H1 (cell line): ENCODE measurements at regions not wholly inside any gene's neighbourhood (a gene's known extent, or its start where the extent isn't known, plus 50 kb on each side); places are given as distances from the start of the nearest gene placed in this dataset.

Experiments
- CTCF ChIA-PET: fragments of 300-600 bp; sonication (Branson Sonifier 250); formaldehyde crosslinking; loops from one replicate; lab custom pipeline; 2021; ENCODE audit not compliant: partially characterized antibody; lab: Charles Lee
- POLR2A ChIA-PET: fragments of 300-600 bp; sonication (Branson Sonifier 250); formaldehyde crosslinking; loops from one replicate; lab custom pipeline; 2021; ENCODE audit warnings: inconsistent platforms; ENCODE audit not compliant: partially characterized antibody; lab: Charles Lee
- DNase-seq, 2 experiments: peaks; one replicate each; pipeline versions ENCODE4 v3.0.0 to v3.0.0-alpha.2; 2010 to 2022; ENCODE audit warnings: low spot score in 2 of 2, low read depth in 1 of 2, mixed read lengths in 1 of 2
- FAIRE-seq: peaks from 2 replicates; lab custom pipeline; 2011; peaks lifted over from hg19 to GRCh38; lab: Jason Lieb, UNC
- H2AFZ ChIP-seq: 2 replicates; pipeline ENCODE4 v1.8.1; 2012; ENCODE audit warnings: low read length, inconsistent platforms
- H2AK5ac ChIP-seq: 2 replicates; pipeline ENCODE4 v1.6.1; 2013; ENCODE audit warnings: low read depth, low read length
- H2BK120ac ChIP-seq: replicated peaks from 2 replicates; pipeline ENCODE3; 2013; ENCODE audit warnings: low read depth, low read length, inconsistent platforms
- H2BK12ac ChIP-seq: 2 replicates; pipeline ENCODE4 v1.6.1; 2013; ENCODE audit warnings: low read depth, low read length
- H2BK15ac ChIP-seq: 2 replicates; pipeline ENCODE4 v1.6.1; 2013; ENCODE audit warnings: low read length
- H2BK20ac ChIP-seq: 2 replicates; pipeline ENCODE4 v1.6.1; 2013; ENCODE audit warnings: low read length
- H2BK5ac ChIP-seq: 2 replicates; pipeline ENCODE4 v1.6.1; 2013; ENCODE audit warnings: low read depth, low read length
- H3K14ac ChIP-seq: 2 replicates; pipeline ENCODE4 v1.6.1; 2013; ENCODE audit warnings: inconsistent platforms; ENCODE audit not compliant: insufficient read length
- H3K18ac ChIP-seq: 2 replicates; pipeline ENCODE4 v1.6.1; 2013; ENCODE audit warnings: low read length; ENCODE audit errors: extremely low read depth
- H3K23ac ChIP-seq: 2 replicates; pipeline ENCODE4 v1.6.1; 2013; ENCODE audit warnings: inconsistent platforms; ENCODE audit not compliant: insufficient read length
- H3K23me2 ChIP-seq: 2 replicates; pipeline ENCODE4 v1.6.1; 2013; ENCODE audit warnings: low read depth, low read length
- H3K27ac ChIP-seq: 2 replicates; pipeline ENCODE4 v1.6.1; 2011; ENCODE audit warnings: low read depth, low read length, inconsistent platforms
- H3K27me3 ChIP-seq, 4 experiments: replicated peaks in 1 of 4; 1 replicate in 1 of 4; 2 replicates in 3 of 4; pipeline versions ENCODE4 v1.6.1 to v1.8.1; 2011 to 2013; ENCODE audit warnings: low read length in 3 of 4, mild to moderate bottlenecking in 3 of 4, inconsistent platforms in 2 of 4, mixed read lengths in 2 of 4, moderate library complexity in 1 of 4; ENCODE audit not compliant: control insufficient read depth in 3 of 4, insufficient read depth in 3 of 4; ENCODE audit errors: extremely low read depth in 1 of 4
- H3K36me3 ChIP-seq, 4 experiments: 2 replicates each; pipeline versions ENCODE4 v1.6.1 to v1.8.1; 2011 to 2013; ENCODE audit warnings: mild to moderate bottlenecking in 4 of 4, low read length in 3 of 4, moderate library complexity in 2 of 4, control low read depth in 1 of 4, inconsistent platforms in 1 of 4; ENCODE audit not compliant: insufficient read depth in 4 of 4, control insufficient read depth in 2 of 4
- H3K4ac ChIP-seq: replicated peaks from 2 replicates; pipeline ENCODE3; 2013; ENCODE audit warnings: low read length, low read depth, mixed read lengths, inconsistent platforms; ENCODE audit not compliant: insufficient read length
- H3K4me1 ChIP-seq, 4 experiments: replicated peaks in 1 of 4; 1 replicate in 1 of 4; 2 replicates in 3 of 4; pipeline versions ENCODE4 v1.6.1 to v1.8.1; 2011 to 2013; ENCODE audit warnings: low read length in 3 of 4, inconsistent platforms in 2 of 4, mixed read lengths in 1 of 4; ENCODE audit not compliant: insufficient read depth in 4 of 4, control insufficient read depth in 3 of 4
- H3K4me2 ChIP-seq, 2 experiments: 2 replicates each; pipeline versions ENCODE4 v1.6.1 to v1.8.1; 2011 to 2013; ENCODE audit warnings: low read depth in 2 of 2, low read length in 2 of 2, control low read depth in 1 of 2, inconsistent platforms in 1 of 2, mild to moderate bottlenecking in 1 of 2; ENCODE audit not compliant: insufficient read depth in 1 of 2
- H3K4me3 ChIP-seq, 4 experiments: fragments of 200-600, 300-600 bp in 1 of 4; sonication (generic), shearing (Covaris generic), sonication (Bioruptor Twin) in 1 of 4; 2 replicates each; pipeline versions ENCODE4 v1.5.1 to v1.8.1; 2011 to 2016; ENCODE audit warnings: low read length in 4 of 4, low read depth in 3 of 4, control low read depth in 2 of 4, inconsistent platforms in 2 of 4, mild to moderate bottlenecking in 2 of 4, mixed read lengths in 1 of 4, moderate library complexity in 1 of 4; ENCODE audit not compliant: insufficient read depth in 2 of 4; ENCODE audit errors: extremely low read depth in 1 of 4
- H3K56ac ChIP-seq: replicated peaks from 2 replicates; pipeline ENCODE3; 2013; ENCODE audit warnings: low read depth, mild to moderate bottlenecking, mixed read lengths, low read length, inconsistent platforms; ENCODE audit not compliant: insufficient read length
- H3K79me1 ChIP-seq: 2 replicates; pipeline ENCODE4 v1.6.1; 2013; ENCODE audit warnings: low read depth, low read length, control low read depth
- H3K79me2 ChIP-seq, 2 experiments: 2 replicates each; pipeline versions ENCODE4 v1.6.1 to v1.8.1; 2012 to 2013; ENCODE audit warnings: low read length in 2 of 2, mild to moderate bottlenecking in 2 of 2, inconsistent platforms in 1 of 2; ENCODE audit not compliant: insufficient read depth in 2 of 2, control insufficient read depth in 1 of 2
- H3K9ac ChIP-seq, 4 experiments: replicated peaks in 1 of 4; 1 replicate in 1 of 4; 2 replicates in 3 of 4; pipeline versions ENCODE4 v1.6.1 to v1.8.1; 2011 to 2013; ENCODE audit warnings: low read depth in 3 of 4, low read length in 3 of 4, control low read depth in 2 of 4, mild to moderate bottlenecking in 2 of 4, moderate library complexity in 2 of 4, inconsistent platforms in 1 of 4; ENCODE audit errors: extremely low read depth in 1 of 4
- H3K9me3 ChIP-seq, 2 experiments: 2 replicates each; pipeline versions ENCODE4 v1.6.1 to v1.8.1; 2012 to 2013; ENCODE audit warnings: mild to moderate bottlenecking in 2 of 2, moderate library complexity in 2 of 2, control low read depth in 1 of 2, inconsistent platforms in 1 of 2, low read depth in 1 of 2, low read length in 1 of 2, mixed read lengths in 1 of 2; ENCODE audit not compliant: insufficient read depth in 2 of 2
- H4K20me1 ChIP-seq, 2 experiments: replicated peaks in 1 of 2; 2 replicates each; pipeline versions ENCODE3 to v1.8.1; 2011 to 2013; ENCODE audit warnings: inconsistent platforms in 2 of 2, low read length in 2 of 2, mild to moderate bottlenecking in 1 of 2; ENCODE audit not compliant: insufficient read depth in 2 of 2, control insufficient read depth in 1 of 2
- H4K5ac ChIP-seq: 2 replicates; pipeline ENCODE4 v1.6.1; 2013; ENCODE audit warnings: low read length, low read depth, mixed read lengths, inconsistent platforms; ENCODE audit not compliant: insufficient read length
- H4K8ac ChIP-seq: 2 replicates; pipeline ENCODE4 v1.8.0; 2013; ENCODE audit warnings: mild to moderate bottlenecking, moderate library complexity, low read length, inconsistent platforms; ENCODE audit not compliant: insufficient read depth; ENCODE audit errors: extremely low read depth
- H4K91ac ChIP-seq: replicated peaks from 2 replicates; pipeline ENCODE3; 2013; ENCODE audit warnings: low read length, mixed read lengths, inconsistent platforms; ENCODE audit not compliant: insufficient read length
- BCL11A ChIP-seq, 2 experiments: IDR thresholded peaks; one replicate each; pipeline ENCODE4 v1.6.1; 2011; ENCODE audit warnings: low read depth in 2 of 2, low read length in 2 of 2, mild to moderate bottlenecking in 2 of 2
- CTBP2 ChIP-seq: IDR thresholded peaks from 2 replicates; pipeline ENCODE4 v1.7.0; 2011; ENCODE audit warnings: borderline replicate concordance, mild to moderate bottlenecking, moderate library complexity, mixed read lengths, low read length; ENCODE audit not compliant: insufficient read depth, insufficient read length
- CTCF ChIP-seq, 3 experiments: IDR thresholded peaks; 1 replicate in 2 of 3; 2 replicates in 1 of 3; pipeline versions ENCODE4 v1.5.1 to v1.6.1; 2011; ENCODE audit warnings: low read length in 3 of 3, mild to moderate bottlenecking in 3 of 3, inconsistent platforms in 2 of 3, low read depth in 1 of 3, moderate library complexity in 1 of 3; ENCODE audit not compliant: insufficient read depth in 1 of 3; ENCODE audit errors: control extremely low read depth in 1 of 3
- E2F6 ChIP-seq: IDR thresholded peaks from 2 replicates; pipeline ENCODE4 v1.6.1; 2012; ENCODE audit warnings: inconsistent platforms
- GABPA ChIP-seq: IDR thresholded peaks from 2 replicates; pipeline ENCODE4 v1.6.1; 2011; ENCODE audit warnings: mild to moderate bottlenecking, low read length, moderate library complexity, borderline replicate concordance; ENCODE audit not compliant: insufficient read depth
- HDAC2 ChIP-seq, 2 experiments: fragments of 300-600 bp in 1 of 2; sonication (generic) in 1 of 2; IDR thresholded peaks; 2 replicates each; pipeline ENCODE4 v1.6.1; 2011 to 2012; ENCODE audit warnings: low read depth in 2 of 2, low read length in 2 of 2, mild to moderate bottlenecking in 2 of 2, moderate library complexity in 2 of 2, borderline replicate concordance in 1 of 2, inconsistent platforms in 1 of 2
- NANOG ChIP-seq: IDR thresholded peaks from 2 replicates; pipeline ENCODE4 v1.6.1; 2011; ENCODE audit warnings: low read length, low read depth, mild to moderate bottlenecking, inconsistent platforms; ENCODE audit not compliant: insufficient read depth, poor library complexity, severe bottlenecking
- SAP30 ChIP-seq: fragments of 300-600 bp; sonication (generic); IDR thresholded peaks from 2 replicates; pipeline ENCODE4 v1.7.1; 2012; ENCODE audit warnings: low read length, moderate library complexity, mild to moderate bottlenecking, inconsistent platforms; ENCODE audit not compliant: insufficient read depth, insufficient replicate concordance
- TAF1 ChIP-seq: IDR thresholded peaks from 2 replicates; pipeline ENCODE4 v1.6.1; 2011; ENCODE audit warnings: mild to moderate bottlenecking, low read depth, low read length
- WGBS, 2 experiments: shearing (Covaris generic) in 1 of 2; methylation state at CpG; one replicate each; pipeline versions ENCODE4 v1.1.6 to v1.1.7; 2013 to 2015; ENCODE audit warnings: low lambda C conversion rate in 2 of 2, mixed read lengths in 2 of 2, inconsistent platforms in 1 of 2, low coverage in 1 of 2, missing lambda C conversion rate in 1 of 2; ENCODE audit not compliant: insufficient replicate concordance in 2 of 2, insufficient coverage in 1 of 2, insufficient read length in 1 of 2; ENCODE audit errors: extremely low coverage in 1 of 2, missing lambda C conversion rate in 1 of 2; 5-methylcytosine and 5-hydroxymethylcytosine counted together

DNA sequence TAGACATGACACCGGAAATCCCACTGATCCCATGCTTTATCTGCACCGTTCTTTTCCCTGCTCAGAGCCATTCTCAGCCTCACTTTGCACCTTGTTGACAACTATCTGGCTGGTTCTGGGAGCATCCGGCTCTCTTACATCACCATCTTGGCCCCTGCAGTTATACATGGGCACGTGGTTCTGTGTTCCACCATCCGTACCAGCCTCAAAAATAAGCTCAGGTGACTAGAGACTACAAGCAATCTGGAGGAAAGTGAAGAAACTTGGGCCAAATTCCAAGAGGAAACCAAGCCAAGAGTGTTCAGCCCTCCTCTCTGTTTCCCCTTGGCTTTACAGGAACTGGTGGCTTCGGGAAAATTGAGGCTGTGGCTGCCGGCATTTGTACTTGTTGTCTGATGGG lies 244.6 kb upstream of the ACVR2A start:
- H2AFZ ChIP-seq: no peak overlapping the region
- no peaks in the 10 kb centered on the region for H3K36me3 ChIP-seq
- H2BK120ac ChIP-seq: no peak overlapping the region
- FAIRE-seq (no peak), DNase-seq (no peak)
- no peaks in the 10 kb centered on the region for H3K9me3 ChIP-seq
- no peaks in the 10 kb centered on the region for H3K79me2 ChIP-seq
- no peak overlapping the region for H2AK5ac ChIP-seq
- H3K23me2 ChIP-seq: no peaks in the 10 kb centered on the region
- H3K27ac ChIP-seq: no peak overlapping the region
- ChIA-PET CTCF (interaction anchor here (0.7 kb wide), 1 partner anchor 548 kb away, joined by 4 read pairs; no protein-coding TSS in a partner anchor), POLR2A (no interaction called here)
- no peaks in the 10 kb centered on the region for H3K79me1 ChIP-seq
- H3K56ac ChIP-seq: no peak overlapping the region
- no peak overlapping the region for H2BK12ac ChIP-seq
- no peak overlapping the region for H3K4ac ChIP-seq
- H2BK20ac ChIP-seq: no peak overlapping the region
- no peak overlapping the region for H3K4me2 ChIP-seq
- no peak overlapping the region for H3K4me3 ChIP-seq
- H2BK15ac ChIP-seq: no peak overlapping the region
- no peak overlapping the region for H3K9ac ChIP-seq
- H3K23ac ChIP-seq: no peak overlapping the region
- 95% methylated on average over 7 of the region's 7 CpGs; no CpG with 5 or more reads in 1 of the 2 experiments for WGBS, 2 experiments
- H4K91ac ChIP-seq: no peak overlapping the region
- no peaks in the 10 kb centered on the region for H3K27me3 ChIP-seq
- no peak overlapping the region for H3K14ac ChIP-seq
- no peak overlapping the region for H2BK5ac ChIP-seq
- H4K20me1 ChIP-seq: no peaks in the 10 kb centered on the region
- H3K18ac ChIP-seq: no peak overlapping the region
- no peak overlapping the region for H4K5ac ChIP-seq
- no peak overlapping the region for H4K8ac ChIP-seq
- H3K4me1 ChIP-seq: peaks cover 0 to 13% (median 6%) of the 10 kb centered on the region in 4 experiments; a peak in 4 of 7 replicates
- TF ChIP-seq CTCF (IDR thresholded peaks at IDR 0.05; ENCODE audit: control extremely low read depth in 1 of 3, insufficient read depth in 1 of 3, low read depth in 1 of 3, low read length in 3 of 3) (no peak), BCL11A (IDR thresholded peaks at IDR 0.05; ENCODE audit: low read depth in 2 of 2, low read length in 2 of 2) (no peak), E2F6 (no peak), TAF1 (no peak), CTBP2 (no peak), HDAC2 (IDR thresholded peaks at IDR 0.05; ENCODE audit: borderline replicate concordance in 1 of 2, low read depth in 2 of 2, low read length in 2 of 2) (no peak), SAP30 (no peak), NANOG (no peak), GABPA (no peak)
